ENCODE measurements at regions not wholly inside any gene's neighbourhood (a gene's known extent, or its start where the extent isn't known, plus 50 kb on each side); places are given as distances from the start of the nearest gene placed in this dataset.

GRCh38 chr6:25137480-25137879 is 141.7 kb upstream of the CARMIL1 start (continued):
- TF ChIP-seq CHD7 (IDR thresholded peaks at IDR 0.05; ENCODE audit: insufficient replicate concordance, low read length) (no peak), NRF1 (IDR thresholded peaks at IDR 0.05; ENCODE audit: low read depth, low read length) (no peak), CBX8 (IDR thresholded peaks at IDR 0.05; ENCODE audit: borderline replicate concordance, low read depth, low read length) (no peak), BRCA1 (IDR thresholded peaks at IDR 0.05; ENCODE audit: low read depth, low read length) (no peak), SIRT6 (IDR thresholded peaks at IDR 0.05; ENCODE audit: low read length) (no peak), SP4 (IDR thresholded peaks at IDR 0.05; ENCODE audit: low read length) (no peak), SUZ12 (IDR thresholded peaks at IDR 0.05; ENCODE audit: low read length) (no peak), RFX5 (IDR thresholded peaks at IDR 0.05; ENCODE audit: borderline replicate concordance, low read depth, low read length) (no peak), BACH1 (IDR thresholded peaks at IDR 0.05; ENCODE audit: low read length) (no peak)

All from H1 (cell line).